HG02798 (cell line): ENCODE measurements at regions not wholly inside any gene's neighbourhood (a gene's known extent, or its start where the extent isn't known, plus 50 kb on each side); places are given as distances from the start of the nearest gene placed in this dataset.

Experiments
- ATAC-seq: cut with Tn5 transposase; IDR thresholded peaks from one replicate; pipeline ENCODE4 v1.9.1; 2021; ENCODE audit warnings: mild to moderate bottlenecking; ENCODE audit not compliant: unreplicated experiment, poor library complexity

GRCh38 chr1:212525479-212526110, 83.0 kb upstream of the ATF3 start:
- no peak for ATAC-seq

- no peak for ATAC-seq
These were observed 82.5 kb upstream of the ATF3 start for GRCh38 chr1:212526111-212526491.

- ATAC-seq: no peak
These were observed 80.1 kb upstream of the ATF3 start for GRCh38 chr1:212528501-212528900.

- no peak for ATAC-seq
These were observed 79.3 kb upstream of the ATF3 start for GRCh38 chr1:212529211-212529741.

GRCh38 chr1:212531267-212531666, 77.3 kb upstream of the ATF3 start:
- ATAC-seq: no peak

GRCh38 chr1:212531796-212532195, 76.8 kb upstream of the ATF3 start:
- no peak for ATAC-seq

GRCh38 chr1:212532469-212533147, 76.0 kb upstream of the ATF3 start:
- no peak for ATAC-seq

- no peak for ATAC-seq
These were observed 75.4 kb upstream of the ATF3 start for GRCh38 chr1:212533148-212533517.

- no peak for ATAC-seq
These were observed 72.0 kb upstream of the ATF3 start for GRCh38 chr1:212536586-212536985.

- ATAC-seq: no peak
These were observed 71.0 kb upstream of the ATF3 start for GRCh38 chr1:212537610-212538009.

GRCh38 chr1:212539737-212540430, 68.7 kb upstream of the ATF3 start:
- no peak for ATAC-seq

GRCh38 chr1:212542761-212543187, 65.8 kb upstream of the ATF3 start:
- no peak for ATAC-seq

- ATAC-seq: no peak
These were observed 64.5 kb upstream of the ATF3 start for GRCh38 chr1:212544110-212544509.

GRCh38 chr1:212545941-212546635, 62.5 kb upstream of the ATF3 start:
- no peak for ATAC-seq

- no peak for ATAC-seq
These were observed 59.0 kb upstream of the ATF3 start for GRCh38 chr1:212549503-212550017.

GRCh38 chr1:212551929-212552328, 56.6 kb upstream of the ATF3 start:
- ATAC-seq: no peak

- ATAC-seq: no peak
These were observed 54.9 kb upstream of the ATF3 start for GRCh38 chr1:212553676-212554075.

GRCh38 chr1:212554401-212554800, 54.2 kb upstream of the ATF3 start:
- no peak for ATAC-seq

GRCh38 chr1:212555426-212555825, 53.1 kb upstream of the ATF3 start:
- ATAC-seq: no peak

- ATAC-seq: no peak
These were observed 51.6 kb upstream of the ATF3 start for GRCh38 chr1:212556822-212557549.
